GM18505 (cell line): ENCODE measurements at regions not wholly inside any gene's neighbourhood (a gene's known extent, or its start where the extent isn't known, plus 50 kb on each side); places are given as distances from the start of the nearest gene placed in this dataset.

Experiments
- ATAC-seq: cut with Tn5 transposase; IDR thresholded peaks from one replicate; pipeline ENCODE4 v1.9.1; 2021; ENCODE audit not compliant: unreplicated experiment
- POLR2A ChIP-seq: IDR thresholded peaks from 4 replicates; pipeline ENCODE4 v1.6.1; 2011; ENCODE audit warnings: borderline replicate concordance; ENCODE audit not compliant: insufficient read depth, insufficient read length; ENCODE audit errors: extremely low read depth

- TF ChIP-seq POLR2A, result no peak
- no peak for ATAC-seq
These were observed 215.0 kb downstream of the ACTR3B start for GRCh38 chr7:152974577-152974976.

- ATAC-seq, result no peak
- TF ChIP-seq POLR2A, result no peak
These were observed 215.5 kb downstream of the ACTR3B start for GRCh38 chr7:152975076-152975475.

- no peak for ATAC-seq
These were observed 219.8 kb downstream of the ACTR3B start for GRCh38 chr7:152979376-152979775.

GRCh38 chr7:152984421-152984820 is 224.9 kb downstream of the ACTR3B start:
- no peak for TF ChIP-seq POLR2A
- ATAC-seq, result no peak

More at GRCh38 chr7:152979376-152979775, 219.8 kb downstream of the ACTR3B start:
- no peak for TF ChIP-seq POLR2A

- ATAC-seq, result no peak
- TF ChIP-seq POLR2A, result no peak
These were observed 226.8 kb downstream of the ACTR3B start for GRCh38 chr7:152986376-152986775.

GRCh38 chr7:152987656-152988055 is 228.1 kb downstream of the ACTR3B start:
- no peak for ATAC-seq
- TF ChIP-seq POLR2A, result no peak

- ATAC-seq, result no peak
- no peak for TF ChIP-seq POLR2A
These were observed 230.4 kb downstream of the ACTR3B start for GRCh38 chr7:152989889-152990380.

GRCh38 chr7:152998420-152998819 is 238.9 kb downstream of the ACTR3B start:
- TF ChIP-seq POLR2A, result no peak
- ATAC-seq, result no peak

- no peak for TF ChIP-seq POLR2A
- ATAC-seq, result no peak
These were observed 242.6 kb downstream of the ACTR3B start for GRCh38 chr7:153002115-153002514.

- TF ChIP-seq POLR2A, result no peak
- no peak for ATAC-seq
These were observed 243.0 kb downstream of the ACTR3B start for GRCh38 chr7:153002572-153002971.

- no peak for ATAC-seq
- TF ChIP-seq POLR2A, result no peak
These were observed 244.8 kb downstream of the ACTR3B start for GRCh38 chr7:153004341-153004740.

GRCh38 chr7:153005750-153006435 is 246.3 kb downstream of the ACTR3B start:
- no peak for TF ChIP-seq POLR2A

GRCh38 chr7:153006452-153006851 is 246.9 kb downstream of the ACTR3B start:
- no peak for TF ChIP-seq POLR2A
- no peak for ATAC-seq

More at GRCh38 chr7:153005750-153006435, 246.3 kb downstream of the ACTR3B start:
- ATAC-seq, result no peak

GRCh38 chr7:153006911-153007310 is 247.4 kb downstream of the ACTR3B start:
- no peak for ATAC-seq
- no peak for TF ChIP-seq POLR2A

GRCh38 chr7:153010416-153010815 is 250.9 kb downstream of the ACTR3B start:
- ATAC-seq, result no peak
- no peak for TF ChIP-seq POLR2A

- no peak for ATAC-seq
- no peak for TF ChIP-seq POLR2A
These were observed 252.7 kb downstream of the ACTR3B start for GRCh38 chr7:153012203-153012602.

- TF ChIP-seq POLR2A, result no peak
- ATAC-seq, result no peak
These were observed 257.7 kb downstream of the ACTR3B start for GRCh38 chr7:153017223-153017622.
